Activated naive CD8-positive, alpha-beta T cell (primary cell): ENCODE measurements at regions not wholly inside any gene's neighbourhood (a gene's known extent, or its start where the extent isn't known, plus 50 kb on each side); places are given as distances from the start of the nearest gene placed in this dataset.
A peak's percentile ranks its signal among the peaks of the same experiment; 100 is the strongest.

Source experiments
- H3K27ac Mint-ChIP-seq: one replicate; pipeline ENCODE4 v1.8.0; 2021; ENCODE audit warnings: mixed read lengths
- H3K27me3 Mint-ChIP-seq: one replicate; pipeline ENCODE4 v1.8.0; 2021; ENCODE audit warnings: mixed read lengths
- H3K36me3 Mint-ChIP-seq: one replicate; pipeline ENCODE4 v1.8.0; 2021; ENCODE audit warnings: mixed read lengths
- H3K4me1 Mint-ChIP-seq: one replicate; pipeline ENCODE4 v1.8.0; 2021; ENCODE audit warnings: low read depth, mixed read lengths
- H3K4me3 Mint-ChIP-seq: one replicate; pipeline ENCODE4 v1.8.0; 2021; ENCODE audit warnings: mild to moderate bottlenecking, mixed read lengths
- H3K9me3 Mint-ChIP-seq: one replicate; pipeline ENCODE4 v1.8.0; 2021; ENCODE audit warnings: low read depth, mixed read lengths

- Mint-ChIP-seq H3K27ac (no peak overlapping the region), H3K4me1 (peaks cover 49% of the 10 kb centered on the region), H3K9me3 (peaks cover 3% of the 10 kb centered on the region), H3K4me3 (no peak overlapping the region), H3K36me3 (peaks cover 11% of the 10 kb centered on the region), H3K27me3 (no peaks in the 10 kb centered on the region)
These were observed 260.0 kb downstream of the KLF12 start for GRCh38 chr13:73873940-73874830.

DNA sequence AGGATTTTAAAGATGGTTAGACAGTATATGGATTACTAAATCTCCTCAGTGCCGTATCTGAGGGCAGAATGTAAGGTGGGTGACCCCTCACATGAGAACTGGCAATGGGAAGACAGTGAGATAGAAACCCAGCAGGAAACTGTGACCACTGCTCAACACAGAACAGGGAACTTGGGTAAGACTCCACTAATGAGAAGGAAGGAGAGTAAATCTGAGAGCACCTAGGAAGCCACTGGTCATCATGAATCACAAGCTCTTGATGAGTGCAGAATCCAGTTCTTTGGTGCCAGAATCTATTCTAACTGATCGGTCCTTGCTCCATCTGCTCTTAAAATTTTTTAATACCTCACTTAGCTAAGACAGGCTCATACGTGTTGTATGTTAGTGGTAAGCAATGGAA lies 261.8 kb downstream of the KLF12 start:
- Mint-ChIP-seq H3K27me3 (no peaks in the 10 kb centered on the region), H3K27ac (peak overlapping the region; percentile 76), H3K4me1 (peaks cover 43% of the 10 kb centered on the region), H3K9me3 (no peaks in the 10 kb centered on the region), H3K36me3 (peaks cover 4% of the 10 kb centered on the region), H3K4me3 (no peak overlapping the region)

DNA sequence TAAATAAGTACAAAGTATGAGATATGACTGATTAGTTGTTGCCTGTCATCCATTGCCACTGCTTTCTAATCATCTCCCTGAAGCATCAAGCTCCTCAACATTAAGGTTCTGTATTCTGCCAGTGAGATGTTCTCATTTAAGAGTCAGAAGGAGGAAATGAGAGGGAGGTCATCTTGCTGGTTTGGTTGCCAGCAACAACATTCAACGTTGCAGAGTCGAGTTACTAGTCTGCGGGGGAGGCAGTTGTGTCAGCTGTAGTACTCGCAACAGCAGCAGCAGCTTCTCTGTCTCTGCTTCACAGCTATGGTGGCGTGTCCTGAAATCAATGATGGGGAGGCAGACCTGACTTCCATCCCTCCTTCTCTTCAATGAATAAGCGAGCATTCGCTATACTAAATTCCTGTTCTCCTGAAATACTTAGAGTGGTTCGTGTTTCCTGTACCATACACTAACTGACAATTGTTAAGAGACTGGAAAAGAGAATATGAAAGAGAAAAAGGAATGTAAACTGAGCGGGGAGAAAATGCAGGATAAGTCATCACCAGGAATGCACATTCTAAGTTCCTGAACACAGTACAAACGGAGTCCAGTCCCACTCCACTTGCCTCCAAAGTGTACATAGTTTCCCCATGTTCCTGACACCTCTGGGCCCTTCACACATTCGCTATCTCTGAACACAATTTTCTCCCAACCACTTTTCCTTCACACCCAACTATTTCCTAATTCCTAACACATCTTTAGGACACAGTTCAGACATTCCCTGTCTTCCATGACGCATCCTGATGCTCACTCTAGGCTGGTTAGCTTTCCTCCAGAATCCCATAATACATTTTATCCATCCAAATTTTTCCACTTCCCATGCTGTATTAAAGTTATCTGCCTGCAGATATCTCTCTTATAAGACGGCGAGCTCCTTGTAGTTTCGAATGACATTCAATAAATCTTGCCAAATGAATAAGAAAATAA lies 263.0 kb downstream of the KLF12 start:
- Mint-ChIP-seq H3K36me3 (peaks cover 4% of the 10 kb centered on the region), H3K27ac (peak overlapping the region; percentile 31), H3K4me3 (no peak overlapping the region), H3K27me3 (no peaks in the 10 kb centered on the region), H3K9me3 (no peaks in the 10 kb centered on the region), H3K4me1 (peaks cover 50% of the 10 kb centered on the region)

- Mint-ChIP-seq H3K9me3 (no peaks in the 10 kb centered on the region), H3K27ac (peak overlapping the region; percentile 6), H3K36me3 (peaks cover 4% of the 10 kb centered on the region), H3K27me3 (no peaks in the 10 kb centered on the region), H3K4me3 (no peak overlapping the region), H3K4me1 (peaks cover 56% of the 10 kb centered on the region)
These were observed 264.0 kb downstream of the KLF12 start for GRCh38 chr13:73870036-73870741.

- peaks cover 57% of the 10 kb centered on the region for H3K4me1 Mint-ChIP-seq
- H3K4me3 Mint-ChIP-seq: no peak overlapping the region
- H3K36me3 Mint-ChIP-seq: peaks cover 4% of the 10 kb centered on the region
- peak overlapping the region; percentile 12 for H3K27ac Mint-ChIP-seq
- no peaks in the 10 kb centered on the region for H3K27me3 Mint-ChIP-seq
- H3K9me3 Mint-ChIP-seq: no peaks in the 10 kb centered on the region
These were observed 269.2 kb downstream of the KLF12 start for GRCh38 chr13:73865027-73865426.

DNA sequence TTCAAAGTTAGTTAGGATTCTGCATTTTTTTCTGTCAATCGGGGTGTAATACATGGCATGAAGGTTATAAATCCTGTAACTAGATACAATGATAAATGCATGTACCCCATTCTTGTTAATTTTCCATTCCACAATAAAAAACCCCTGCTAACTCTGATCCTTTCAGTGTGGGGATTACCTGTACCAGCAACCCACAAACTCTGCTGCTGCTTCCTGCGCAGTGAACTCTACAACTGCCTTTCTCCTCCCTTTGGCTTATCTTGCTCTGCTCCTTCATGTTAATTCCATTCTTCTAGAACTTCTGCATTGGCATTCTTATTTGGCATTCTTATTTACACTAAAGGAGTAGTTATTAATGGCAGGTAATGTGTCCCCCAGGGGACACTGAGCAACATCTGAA lies 273.1 kb downstream of the KLF12 start:
- Mint-ChIP-seq H3K9me3 (no peaks in the 10 kb centered on the region), H3K4me1 (peaks cover 51% of the 10 kb centered on the region), H3K36me3 (peaks cover 6% of the 10 kb centered on the region), H3K4me3 (no peak overlapping the region), H3K27ac (peak overlapping the region; percentile 70), H3K27me3 (no peaks in the 10 kb centered on the region)

GRCh38 chr13:73860501-73860900 lies 273.7 kb downstream of the KLF12 start:
- Mint-ChIP-seq H3K4me3 (no peak overlapping the region), H3K4me1 (peaks cover 44% of the 10 kb centered on the region), H3K27me3 (no peaks in the 10 kb centered on the region), H3K9me3 (no peaks in the 10 kb centered on the region), H3K27ac (no peak overlapping the region), H3K36me3 (peaks cover 5% of the 10 kb centered on the region)

- H3K27ac Mint-ChIP-seq: peak overlapping the region; percentile 37
- H3K9me3 Mint-ChIP-seq: no peaks in the 10 kb centered on the region
- H3K36me3 Mint-ChIP-seq: peaks cover 9% of the 10 kb centered on the region
- H3K27me3 Mint-ChIP-seq: no peaks in the 10 kb centered on the region
- peaks cover 39% of the 10 kb centered on the region for H3K4me1 Mint-ChIP-seq
- H3K4me3 Mint-ChIP-seq: no peak overlapping the region
These were observed 274.4 kb downstream of the KLF12 start for GRCh38 chr13:73859841-73860240.

DNA sequence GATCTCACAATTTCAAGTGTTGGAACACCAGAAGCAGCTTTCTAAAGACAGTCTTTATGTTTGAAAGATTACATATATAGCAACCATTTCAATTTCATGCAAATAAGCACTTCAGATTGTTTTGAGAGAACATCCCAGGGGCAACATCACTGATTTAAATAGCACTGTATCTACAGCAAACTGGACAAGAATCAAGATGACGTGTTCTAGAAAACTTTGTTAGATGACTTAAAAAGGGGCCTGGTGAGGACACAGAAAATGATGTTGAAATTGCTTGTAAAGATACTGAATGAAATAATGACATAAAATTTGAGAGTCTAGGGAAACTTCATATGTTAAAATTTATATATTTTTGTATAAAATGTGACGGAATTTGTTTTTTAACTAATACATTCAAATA lies 277.1 kb downstream of the KLF12 start:
- no peak overlapping the region for H3K4me3 Mint-ChIP-seq
- no peak overlapping the region for H3K27ac Mint-ChIP-seq
- no peaks in the 10 kb centered on the region for H3K27me3 Mint-ChIP-seq
- H3K9me3 Mint-ChIP-seq: no peaks in the 10 kb centered on the region
- H3K4me1 Mint-ChIP-seq: peaks cover 28% of the 10 kb centered on the region
- H3K36me3 Mint-ChIP-seq: peaks cover 15% of the 10 kb centered on the region

GRCh38 chr13:73851104-73851503 lies 283.1 kb downstream of the KLF12 start:
- H3K4me3 Mint-ChIP-seq: no peak overlapping the region
- H3K9me3 Mint-ChIP-seq: no peaks in the 10 kb centered on the region
- H3K27ac Mint-ChIP-seq: no peak overlapping the region
- H3K36me3 Mint-ChIP-seq: peaks cover 15% of the 10 kb centered on the region
- no peaks in the 10 kb centered on the region for H3K27me3 Mint-ChIP-seq
- H3K4me1 Mint-ChIP-seq: peaks cover 39% of the 10 kb centered on the region

- H3K27ac Mint-ChIP-seq: no peak overlapping the region
- peaks cover 44% of the 10 kb centered on the region for H3K4me1 Mint-ChIP-seq
- peaks cover 19% of the 10 kb centered on the region for H3K36me3 Mint-ChIP-seq
- H3K27me3 Mint-ChIP-seq: no peaks in the 10 kb centered on the region
- H3K4me3 Mint-ChIP-seq: no peak overlapping the region
- no peaks in the 10 kb centered on the region for H3K9me3 Mint-ChIP-seq
These were observed 283.9 kb downstream of the KLF12 start for GRCh38 chr13:73850104-73850873.

DNA sequence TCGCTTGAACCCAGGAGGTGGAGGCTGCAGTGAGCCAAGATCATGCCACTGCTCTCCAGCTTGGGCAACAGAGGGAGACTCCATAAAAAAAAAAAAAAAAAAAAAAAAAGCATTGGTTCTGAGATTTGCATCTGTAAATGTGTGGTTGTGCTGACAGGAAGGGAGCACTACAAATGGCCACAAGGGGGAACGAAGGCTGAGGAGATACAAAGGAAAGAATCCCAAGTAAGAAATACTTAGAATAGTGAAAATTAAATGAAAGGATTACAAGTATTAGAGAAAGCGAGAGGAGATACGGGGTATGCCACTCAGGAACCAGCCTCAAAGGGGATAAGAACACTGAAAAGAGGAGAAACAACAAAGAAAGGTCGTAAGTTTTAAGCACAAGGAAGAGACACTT lies 284.9 kb downstream of the KLF12 start:
- H3K27me3 Mint-ChIP-seq: no peaks in the 10 kb centered on the region
- H3K4me1 Mint-ChIP-seq: peaks cover 46% of the 10 kb centered on the region
- H3K36me3 Mint-ChIP-seq: peaks cover 13% of the 10 kb centered on the region
- peak overlapping the region; percentile 46 for H3K27ac Mint-ChIP-seq
- H3K4me3 Mint-ChIP-seq: no peak overlapping the region
- no peaks in the 10 kb centered on the region for H3K9me3 Mint-ChIP-seq

DNA sequence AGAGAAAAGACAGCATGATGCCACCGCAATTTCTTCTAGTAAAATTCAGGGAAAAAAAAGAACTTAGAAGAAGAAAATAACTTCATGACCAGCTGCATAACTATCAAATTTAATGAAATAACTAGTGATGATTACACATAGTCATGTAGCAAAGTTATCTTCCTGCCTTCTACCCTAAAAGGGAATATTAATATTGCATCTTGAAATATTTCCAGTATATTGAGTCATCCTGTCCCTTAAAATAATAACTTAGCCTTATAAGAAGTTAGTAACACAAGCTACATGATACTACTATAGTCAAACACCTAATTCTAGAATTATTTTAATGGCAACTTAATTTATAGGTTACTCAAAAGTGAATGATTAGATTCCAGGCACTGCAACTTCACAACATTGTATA lies 289.2 kb downstream of the KLF12 start:
- H3K27ac Mint-ChIP-seq: no peak overlapping the region
- H3K27me3 Mint-ChIP-seq: no peaks in the 10 kb centered on the region
- H3K4me3 Mint-ChIP-seq: no peak overlapping the region
- H3K9me3 Mint-ChIP-seq: no peaks in the 10 kb centered on the region
- peaks cover 12% of the 10 kb centered on the region for H3K36me3 Mint-ChIP-seq
- peaks cover 42% of the 10 kb centered on the region for H3K4me1 Mint-ChIP-seq

DNA sequence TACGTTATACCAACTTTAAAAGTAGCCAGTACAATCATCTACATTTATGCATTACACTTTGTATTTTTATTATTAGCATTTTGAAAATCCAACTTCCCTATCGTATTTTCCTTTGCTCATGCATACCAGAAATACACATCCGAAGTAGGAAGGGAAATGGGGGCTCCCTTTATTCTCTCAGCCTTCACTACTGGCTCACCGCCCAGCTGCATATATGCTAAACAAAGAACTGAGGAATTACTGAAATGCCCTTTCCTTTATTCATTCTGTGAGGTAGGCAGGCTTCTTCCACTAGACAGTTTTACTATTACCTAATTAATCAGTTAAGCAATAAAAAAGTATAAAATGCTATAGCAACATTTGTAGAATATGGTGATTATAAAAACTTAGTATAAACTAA lies 291.6 kb downstream of the KLF12 start:
- Mint-ChIP-seq H3K9me3 (no peaks in the 10 kb centered on the region), H3K27me3 (no peaks in the 10 kb centered on the region), H3K4me3 (no peak overlapping the region), H3K36me3 (peaks cover 12% of the 10 kb centered on the region), H3K4me1 (peaks cover 38% of the 10 kb centered on the region), H3K27ac (no peak overlapping the region)
